Cardiac muscle cell (in vitro differentiated cells and primary cell): ENCODE measurements at regions not wholly inside any gene's neighbourhood (a gene's known extent, or its start where the extent isn't known, plus 50 kb on each side); places are given as distances from the start of the nearest gene placed in this dataset.
A peak's percentile ranks its signal among the peaks of the same experiment; 100 is the strongest.

ENCODE experiments used
- DNase-seq, 2 donors: peaks; one replicate each; pipeline versions ENCODE4 v3.0.0 to v3.0.0-alpha.2; 2010 to 2017; ENCODE audit warnings: low read depth in 1 of 2, low spot score in 1 of 2
- H3K27ac ChIP-seq: fragments of 200-600 bp; sonication (generic); 2 replicates; pipeline ENCODE4 v1.5.1; 2016
- H3K27me3 ChIP-seq: fragments of 200-600 bp; sonication (generic); 2 replicates; pipeline ENCODE4 v1.6.0; 2016; ENCODE audit warnings: control low read depth
- H3K36me3 ChIP-seq: fragments of 200-600 bp; sonication (generic); 2 replicates; pipeline ENCODE4 v1.5.1; 2016; ENCODE audit warnings: control low read depth
- H3K4me1 ChIP-seq: fragments of 200-600 bp; sonication (generic); 2 replicates; pipeline ENCODE4 v1.8.1; 2017; ENCODE audit warnings: low read depth, mild to moderate bottlenecking, mixed run types
- H3K4me3 ChIP-seq: fragments of 200-600 bp; sonication (generic); 2 replicates; pipeline ENCODE4 v1.5.1; 2016; ENCODE audit warnings: mild to moderate bottlenecking
- H3K9me3 ChIP-seq: fragments of 200-600 bp; sonication (generic); 2 replicates; pipeline ENCODE4 v1.5.1; 2017; ENCODE audit warnings: low read depth, mild to moderate bottlenecking, control low read depth
- CTCF ChIP-seq: IDR thresholded peaks from 2 replicates; pipeline ENCODE4 v1.5.1; 2012; ENCODE audit warnings: low read depth, mild to moderate bottlenecking, low read length

DNA sequence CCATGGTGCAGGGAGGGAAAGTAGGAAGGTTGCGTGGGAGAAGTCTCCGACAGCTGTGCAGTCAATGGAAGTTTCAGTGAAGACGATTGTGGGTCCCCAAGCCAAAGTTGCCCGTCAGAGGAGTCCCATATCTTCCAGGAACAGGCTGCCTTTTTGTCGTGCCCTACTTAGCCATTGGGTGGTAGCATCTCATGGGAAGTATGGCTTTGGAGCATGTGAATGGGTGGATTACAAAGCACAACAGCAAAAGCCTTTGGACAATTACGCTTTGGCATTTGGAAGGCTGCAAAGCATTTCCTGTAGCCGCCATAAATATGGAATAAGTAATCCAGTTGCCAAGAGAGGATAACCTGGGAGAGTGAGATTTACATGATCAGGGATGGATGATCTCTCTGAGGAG is 300.7 kb upstream of the BOD1L1 start:
- H3K36me3 ChIP-seq = no peaks in the 10 kb centered on the region
- TF ChIP-seq CTCF = no peak
- no peak overlapping the region for H3K27ac ChIP-seq
- no peaks in the 10 kb centered on the region for H3K27me3 ChIP-seq
- no peak for DNase-seq
- H3K4me3 ChIP-seq = no peak overlapping the region
- peaks cover 16% of the 10 kb centered on the region for H3K4me1 ChIP-seq
- H3K9me3 ChIP-seq = no peaks in the 10 kb centered on the region

DNA sequence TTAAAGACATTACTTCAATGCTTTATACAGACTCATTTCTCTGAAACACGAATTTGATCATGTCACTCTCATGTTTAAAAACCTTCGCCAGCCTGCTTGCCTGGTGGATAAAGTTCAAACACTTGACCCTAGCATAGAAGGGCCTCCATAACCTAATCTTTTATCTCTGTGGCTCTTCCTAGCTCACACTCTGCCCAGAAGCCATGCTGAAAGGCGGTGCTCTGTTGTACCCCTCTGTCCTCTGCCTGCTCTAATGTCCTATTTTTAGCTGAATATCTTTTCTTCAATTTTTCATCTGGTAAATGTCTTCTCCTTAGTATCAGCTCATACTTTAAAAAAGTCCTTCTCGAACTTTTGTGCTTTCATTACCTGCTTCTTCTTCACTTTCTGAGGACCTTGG is 302.6 kb upstream of the BOD1L1 start:
- Histone ChIP-seq H3K4me3 (no peak overlapping the region), H3K27me3 (no peaks in the 10 kb centered on the region), H3K4me1 (peaks cover 16% of the 10 kb centered on the region), H3K9me3 (no peaks in the 10 kb centered on the region), H3K27ac (no peak overlapping the region), H3K36me3 (no peaks in the 10 kb centered on the region)
- no peak for DNase-seq
- no peak for TF ChIP-seq CTCF

DNA sequence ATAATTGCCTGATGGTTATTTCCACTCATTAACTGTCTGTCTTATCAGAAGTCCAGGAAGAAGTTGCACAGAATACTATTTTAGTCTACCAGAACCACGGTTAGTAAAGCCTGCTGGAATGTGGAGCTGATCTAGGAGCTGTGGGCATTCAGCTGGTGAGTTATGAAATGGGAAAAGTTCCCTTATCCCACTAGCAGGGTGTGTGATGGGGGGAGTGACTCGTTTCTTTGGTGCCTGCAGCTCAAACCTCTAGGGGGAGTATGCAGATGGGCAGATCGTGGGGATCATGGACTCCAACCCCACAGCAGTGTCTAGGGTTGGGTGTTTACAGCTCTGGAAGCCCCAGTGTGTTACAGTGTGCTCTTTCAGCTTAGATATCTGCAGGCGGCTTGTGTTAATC is 305.7 kb upstream of the BOD1L1 start:
- H3K4me1 ChIP-seq = peaks cover 16% of the 10 kb centered on the region
- H3K9me3 ChIP-seq = no peaks in the 10 kb centered on the region
- H3K27me3 ChIP-seq = no peaks in the 10 kb centered on the region
- H3K36me3 ChIP-seq = no peaks in the 10 kb centered on the region
- H3K27ac ChIP-seq = no peak overlapping the region
- peak; percentile 15 to 66 for DNase-seq
- peak; percentile 36 for TF ChIP-seq CTCF
- H3K4me3 ChIP-seq = no peak overlapping the region

- H3K36me3 ChIP-seq = no peaks in the 10 kb centered on the region
- H3K9me3 ChIP-seq = no peaks in the 10 kb centered on the region
- no peak for DNase-seq
- no peak overlapping the region for H3K27ac ChIP-seq
- no peak for TF ChIP-seq CTCF
- no peaks in the 10 kb centered on the region for H3K4me1 ChIP-seq
- H3K27me3 ChIP-seq = no peaks in the 10 kb centered on the region
- H3K4me3 ChIP-seq = no peak overlapping the region
Observed at GRCh38 chr4:13938299-13938698, 310.8 kb upstream of the BOD1L1 start.

- no peak overlapping the region for H3K27ac ChIP-seq
- no peaks in the 10 kb centered on the region for H3K36me3 ChIP-seq
- no peak for DNase-seq
- H3K4me3 ChIP-seq = no peak overlapping the region
- no peaks in the 10 kb centered on the region for H3K4me1 ChIP-seq
- no peaks in the 10 kb centered on the region for H3K27me3 ChIP-seq
- no peaks in the 10 kb centered on the region for H3K9me3 ChIP-seq
- TF ChIP-seq CTCF = no peak
Observed at GRCh38 chr4:13940921-13941320, 313.4 kb upstream of the BOD1L1 start.

GRCh38 chr4:13942977-13943376 is 315.5 kb upstream of the BOD1L1 start:
- no peak overlapping the region for H3K27ac ChIP-seq
- H3K9me3 ChIP-seq = no peaks in the 10 kb centered on the region
- DNase-seq = no peak
- H3K36me3 ChIP-seq = no peaks in the 10 kb centered on the region
- no peaks in the 10 kb centered on the region for H3K4me1 ChIP-seq
- no peak overlapping the region for H3K4me3 ChIP-seq
- H3K27me3 ChIP-seq = no peaks in the 10 kb centered on the region
- TF ChIP-seq CTCF = no peak
